ENCODE measurements at regions not wholly inside any gene's neighbourhood (a gene's known extent, or its start where the extent isn't known, plus 50 kb on each side); places are given as distances from the start of the nearest gene placed in this dataset.

GRCh38 chr16:86894029-86894567 lies 315.7 kb downstream of the FOXL1 start:
- no peak for FAIRE-seq

DNA sequence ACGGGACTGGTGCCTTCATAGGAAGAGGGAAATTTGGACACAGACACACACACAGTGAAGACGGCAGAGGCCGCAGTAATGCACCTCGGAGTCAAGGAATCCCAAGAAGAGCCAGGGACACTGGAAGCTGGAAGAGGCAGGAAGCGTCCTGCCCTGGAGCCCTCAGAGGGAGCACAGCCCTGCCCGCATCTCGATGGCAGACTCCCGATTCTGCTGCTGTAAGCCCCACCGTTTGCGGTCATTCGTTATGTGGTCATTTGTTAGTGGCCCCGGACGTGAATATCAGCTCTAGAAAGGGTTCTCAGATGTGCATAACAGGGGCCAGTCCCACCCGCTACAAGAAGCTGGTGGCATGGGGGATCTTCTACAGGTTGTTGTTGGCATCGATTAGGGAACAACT lies 316.6 kb downstream of the FOXL1 start:
- FAIRE-seq, result no peak

DNA sequence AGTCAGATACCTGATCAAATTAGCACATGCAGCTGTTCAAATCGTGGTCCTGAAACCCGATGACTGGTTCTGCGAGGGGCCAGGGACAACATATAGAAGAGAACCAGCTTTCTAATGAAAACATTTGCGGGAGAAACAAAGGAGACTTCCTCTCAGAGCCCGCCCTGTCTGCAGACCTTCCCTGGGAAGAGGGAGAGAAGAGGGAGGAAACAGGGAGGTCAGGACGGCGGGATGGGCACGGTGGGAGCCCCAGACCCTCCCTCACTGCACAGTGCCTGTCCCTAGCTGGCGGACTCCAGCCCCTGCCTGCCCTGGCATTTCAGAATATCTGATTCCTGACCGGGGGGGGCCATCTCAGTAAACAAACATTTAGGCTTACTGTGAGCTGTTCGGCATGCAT lies 317.3 kb downstream of the FOXL1 start:
- FAIRE-seq, result no peak

GRCh38 chr16:86896976-86897375 lies 318.6 kb downstream of the FOXL1 start:
- FAIRE-seq, result no peak

- FAIRE-seq, result no peak
Measured at GRCh38 chr16:86897486-86897885, 319.1 kb downstream of the FOXL1 start.

- FAIRE-seq, result no peak
Measured at GRCh38 chr16:86898386-86898785, 320.0 kb downstream of the FOXL1 start.

DNA sequence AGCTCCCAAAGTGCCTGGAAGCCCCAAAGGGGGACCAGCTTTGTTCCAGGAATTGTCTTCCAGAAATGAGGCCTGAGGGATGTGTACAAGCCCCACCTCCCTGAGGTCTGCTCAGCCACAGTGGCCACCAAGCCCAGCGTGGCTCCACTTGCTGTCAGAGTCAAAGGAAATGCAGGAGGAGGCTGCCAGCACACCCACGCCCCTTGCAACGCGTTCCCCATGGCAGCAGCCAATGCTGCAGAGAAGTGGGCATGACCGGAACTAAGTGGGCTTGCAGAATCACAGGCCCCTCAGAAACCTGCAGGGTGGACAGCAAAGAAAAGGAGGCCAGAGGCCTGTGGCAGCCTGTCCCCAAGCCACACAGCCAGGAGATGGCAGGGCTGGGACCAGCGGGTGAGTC lies 320.8 kb downstream of the FOXL1 start:
- no peak for FAIRE-seq

GRCh38 chr16:86899757-86900156 lies 321.4 kb downstream of the FOXL1 start:
- no peak for FAIRE-seq

- no peak for FAIRE-seq
Measured at GRCh38 chr16:86901483-86901882, 323.1 kb downstream of the FOXL1 start.

DNA sequence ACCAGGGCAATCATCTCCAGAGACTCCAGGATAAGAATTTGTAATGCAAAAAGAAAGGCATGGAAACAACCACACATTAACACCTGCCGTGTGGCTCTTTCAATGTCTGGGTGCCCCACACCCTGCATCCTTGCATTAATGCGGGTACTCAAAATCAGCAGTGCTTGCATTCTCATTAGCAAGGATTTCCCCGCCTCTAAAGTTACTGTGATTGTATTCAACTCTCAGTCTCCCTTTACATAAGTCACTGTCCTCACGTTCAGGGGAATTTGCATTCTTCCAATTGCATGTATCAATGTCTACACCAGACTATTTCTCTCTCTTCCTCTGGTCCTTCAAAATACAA lies 324.3 kb downstream of the FOXL1 start:
- FAIRE-seq, result no peak

DNA sequence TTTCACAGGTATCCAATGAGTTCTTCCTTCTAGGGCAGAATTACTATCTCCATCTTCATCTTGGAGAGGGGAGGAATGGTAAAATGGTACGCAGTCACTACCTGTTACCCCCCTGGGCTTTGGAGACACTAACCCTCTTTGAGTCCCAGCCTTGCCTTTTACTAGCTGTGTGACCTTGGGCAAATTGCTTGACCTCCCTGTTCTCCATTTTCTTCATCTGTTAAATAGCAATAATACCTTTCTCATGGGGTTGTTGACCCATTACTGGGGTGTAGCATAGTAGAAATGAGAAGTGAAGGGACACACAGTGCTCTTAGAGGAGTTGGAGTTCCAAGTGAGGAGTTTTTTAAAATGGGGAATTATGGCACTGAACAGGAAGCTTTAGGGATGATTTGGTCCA lies 324.7 kb downstream of the FOXL1 start:
- FAIRE-seq, result no peak

- no peak for FAIRE-seq
Measured at GRCh38 chr16:86905302-86905701, 327.0 kb downstream of the FOXL1 start.

DNA sequence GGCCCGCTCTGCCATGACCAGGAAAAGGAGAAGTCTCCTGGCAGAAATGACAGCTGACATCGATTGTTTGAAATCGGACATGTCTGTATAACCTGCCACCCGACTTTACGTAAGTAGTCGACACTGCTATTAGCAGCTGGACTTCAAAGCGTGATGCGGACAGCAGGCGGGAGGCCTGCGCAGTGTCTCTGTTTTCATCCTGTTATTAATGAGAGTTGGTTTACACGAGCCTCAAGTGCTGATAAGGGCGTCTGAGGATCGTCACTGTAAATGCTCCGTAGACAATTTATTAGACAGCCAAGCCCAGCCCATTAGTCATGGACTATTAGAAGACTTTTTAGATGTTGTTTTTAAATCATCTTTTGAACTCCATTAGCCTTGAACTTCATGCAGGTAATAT lies 328.3 kb downstream of the FOXL1 start:
- no peak for FAIRE-seq

- no peak for FAIRE-seq
Measured at GRCh38 chr16:86909359-86910160, 331.2 kb downstream of the FOXL1 start.

DNA sequence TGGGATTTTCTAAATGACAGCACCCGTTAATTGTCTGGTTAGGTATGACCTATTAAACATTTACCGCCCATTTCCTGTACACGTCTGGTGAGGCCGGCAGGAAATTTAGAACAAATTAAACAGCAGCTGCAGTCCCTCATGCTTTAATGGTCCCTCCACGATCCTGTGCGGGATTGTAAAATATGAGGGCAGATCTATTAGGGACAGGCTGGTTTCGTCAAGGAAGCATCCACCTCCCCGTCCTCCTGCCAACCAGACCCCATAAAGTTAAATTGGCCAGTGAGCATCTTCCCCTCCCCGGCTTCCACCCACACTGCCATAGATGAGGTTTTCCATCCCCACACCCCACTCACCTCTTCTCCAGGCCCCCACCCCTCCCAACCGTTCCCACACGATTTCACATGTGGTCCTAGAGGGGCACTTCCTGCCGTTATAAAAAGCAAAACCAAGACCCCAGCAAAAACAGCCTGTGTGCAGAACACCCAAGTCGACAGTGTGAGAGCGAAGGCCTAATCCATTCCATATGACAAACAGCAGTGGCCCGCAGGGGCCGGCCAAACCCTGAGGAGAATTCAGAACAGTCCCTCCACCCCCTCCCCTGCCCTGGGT lies 331.9 kb downstream of the FOXL1 start:
- no peak for FAIRE-seq

DNA sequence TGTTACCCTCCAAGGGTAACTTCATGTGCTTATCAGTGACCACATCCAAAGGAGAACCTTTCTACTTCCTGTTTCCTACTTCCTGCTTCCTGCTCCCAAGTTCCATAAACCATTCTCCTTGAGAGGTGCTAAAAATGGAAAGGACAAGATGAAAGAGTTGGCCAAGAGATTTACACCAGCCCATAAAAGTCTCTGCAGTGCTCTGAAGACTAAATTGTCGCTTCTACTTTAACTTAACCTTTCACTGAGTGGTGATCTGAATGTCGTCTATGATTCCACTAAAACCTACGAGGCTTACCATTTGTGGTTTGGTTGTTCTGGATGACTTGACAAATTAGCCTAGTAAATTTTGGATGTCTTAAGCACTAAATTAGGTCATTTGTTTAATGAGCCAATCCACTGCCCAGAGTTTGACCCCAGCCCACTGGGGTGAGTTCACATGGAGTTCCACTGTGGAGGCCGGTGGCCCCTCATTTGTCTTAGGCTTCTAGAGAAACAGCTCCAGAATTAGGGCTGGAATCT lies 333.1 kb downstream of the FOXL1 start:
- FAIRE-seq, result no peak

GRCh38 chr16:86913886-86914285 lies 335.5 kb downstream of the FOXL1 start:
- FAIRE-seq, result no peak

- FAIRE-seq, result no peak
Measured at GRCh38 chr16:86914876-86915717, 336.7 kb downstream of the FOXL1 start.

GRCh38 chr16:86917471-86918365 lies 339.4 kb downstream of the FOXL1 start:
- FAIRE-seq, result no peak

DNA sequence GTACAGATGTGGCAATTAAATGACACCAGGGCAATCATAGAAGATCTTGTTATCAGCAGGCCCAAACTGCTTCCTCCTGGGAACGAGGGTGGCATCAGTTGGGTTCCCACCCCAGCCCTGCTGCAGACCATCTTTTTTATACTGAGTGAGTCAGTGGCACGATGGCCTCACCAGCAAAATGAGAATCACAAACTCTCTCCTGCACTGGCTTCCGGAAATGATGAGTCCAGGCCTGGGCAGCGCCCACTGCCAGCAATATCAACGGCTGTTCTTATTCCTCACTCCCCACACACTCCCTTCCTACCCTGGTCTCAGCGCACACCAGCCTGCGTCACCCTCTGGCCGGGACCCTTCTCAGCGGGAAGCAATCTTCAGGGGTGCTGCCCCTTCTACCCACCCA lies 340.3 kb downstream of the FOXL1 start:
- FAIRE-seq, result no peak

GRCh38 chr16:86919078-86919477 lies 340.7 kb downstream of the FOXL1 start:
- no peak for FAIRE-seq

GRCh38 chr16:86919578-86920305 lies 341.4 kb downstream of the FOXL1 start:
- FAIRE-seq, result no peak

All from A204.1 (cell line).